HG03442 (cell line): ENCODE measurements at regions not wholly inside any gene's neighbourhood (a gene's known extent, or its start where the extent isn't known, plus 50 kb on each side); places are given as distances from the start of the nearest gene placed in this dataset.

Source experiments
- ATAC-seq: cut with Tn5 transposase; IDR thresholded peaks from one replicate; pipeline ENCODE4 v1.9.1; 2021; ENCODE audit warnings: mild to moderate bottlenecking, moderate library complexity; ENCODE audit not compliant: unreplicated experiment

DNA sequence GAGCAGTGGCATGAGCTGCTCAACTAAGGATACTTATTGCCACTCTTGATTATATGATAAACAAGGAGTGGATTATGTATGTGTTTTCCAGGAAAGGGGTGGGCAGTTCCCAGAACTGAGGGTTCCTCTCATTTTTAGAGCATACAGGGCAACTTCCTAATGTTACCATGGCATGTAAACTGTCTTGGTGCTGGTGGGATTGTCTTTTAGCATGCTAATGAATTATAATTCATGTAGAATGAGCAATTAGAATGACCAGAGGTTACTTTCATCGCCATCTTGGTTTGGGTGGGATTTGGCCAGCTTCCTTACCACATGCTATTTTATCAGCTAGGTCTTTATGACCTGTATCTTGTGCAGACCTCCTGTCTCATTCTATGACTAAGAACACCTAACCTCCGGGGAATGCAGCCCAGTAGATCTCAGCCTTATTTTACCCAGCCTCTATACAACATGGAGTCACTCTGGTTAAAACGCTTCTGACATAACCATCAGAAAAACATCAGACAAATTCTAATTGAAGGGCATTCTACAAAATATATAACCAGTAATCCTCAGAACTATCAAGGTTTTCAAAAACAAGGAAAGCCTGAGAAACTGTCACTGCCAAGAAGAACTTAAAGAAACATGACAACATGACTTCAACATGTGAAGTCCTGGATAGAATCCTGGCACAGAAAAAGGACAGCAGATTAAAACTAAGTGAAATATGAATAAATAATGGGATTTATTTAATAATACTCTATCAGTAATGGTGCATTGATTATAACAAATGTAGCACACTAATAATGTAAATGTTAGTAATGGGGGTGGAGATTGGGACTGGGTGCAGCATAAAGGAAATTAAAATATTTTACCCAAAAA is 365.0 kb downstream of the SEMA3D start:
- no peak for ATAC-seq

DNA sequence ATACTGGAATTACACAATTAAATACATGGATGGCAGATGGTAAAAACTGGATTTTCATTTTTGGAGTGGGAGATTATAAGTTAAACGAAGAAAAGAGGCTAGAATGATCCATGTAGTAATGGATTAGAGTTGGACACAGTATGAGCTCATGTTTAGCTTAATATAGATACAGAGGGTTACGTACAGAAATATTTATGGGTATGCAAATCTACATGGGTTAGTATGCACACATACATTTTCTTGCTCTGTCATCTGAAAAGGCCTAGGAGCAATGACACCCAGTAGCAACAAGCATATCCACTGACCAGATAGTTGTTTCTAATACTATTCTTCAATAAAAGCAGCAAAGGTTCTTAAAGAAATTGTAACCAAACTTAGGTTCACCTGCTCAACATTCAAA is 366.4 kb downstream of the SEMA3D start:
- no peak for ATAC-seq

DNA sequence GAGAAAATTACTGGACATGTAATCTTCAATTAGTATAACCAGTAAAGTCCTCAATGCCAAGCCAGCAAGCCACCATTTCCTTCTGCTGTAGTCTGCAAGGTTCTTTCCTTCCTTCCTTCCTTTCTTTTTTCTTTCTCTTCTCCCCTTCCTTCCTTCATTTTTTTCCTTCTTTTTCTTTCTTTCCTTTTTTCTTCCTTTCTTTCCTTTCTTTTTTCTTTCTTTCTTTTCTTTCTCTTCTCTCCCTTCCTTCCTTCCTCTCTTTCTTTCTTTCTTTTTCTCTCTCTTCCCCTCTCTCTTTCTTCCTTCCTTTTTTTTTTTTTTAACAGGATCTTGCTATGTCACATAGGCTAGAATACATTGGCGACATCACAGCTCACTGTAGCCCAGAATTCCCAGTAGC is 369.8 kb downstream of the SEMA3D start:
- ATAC-seq: no peak

DNA sequence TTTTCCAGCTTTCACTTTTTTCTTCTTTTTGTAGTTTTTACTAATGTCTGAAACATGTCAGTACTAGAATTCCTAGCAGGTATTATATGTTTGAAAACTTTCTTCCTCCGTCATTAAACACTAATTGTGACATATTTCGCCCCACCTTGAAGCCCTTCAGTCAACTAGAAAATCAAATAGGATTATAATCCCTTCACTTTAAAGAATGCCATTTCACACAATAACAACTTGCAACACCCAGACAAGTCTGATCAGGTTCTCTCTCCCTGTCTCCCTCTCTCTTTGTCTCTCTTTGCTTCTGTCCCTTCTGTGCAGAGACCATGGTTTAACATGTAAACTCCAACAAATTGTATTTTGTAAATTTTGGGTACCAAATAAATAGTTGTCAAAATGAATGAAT is 373.5 kb downstream of the SEMA3D start:
- ATAC-seq: no peak

GRCh38 chr7:84812021-84812420 is 374.8 kb downstream of the SEMA3D start:
- no peak for ATAC-seq

GRCh38 chr7:84811362-84811761 is 375.5 kb downstream of the SEMA3D start:
- no peak for ATAC-seq

DNA sequence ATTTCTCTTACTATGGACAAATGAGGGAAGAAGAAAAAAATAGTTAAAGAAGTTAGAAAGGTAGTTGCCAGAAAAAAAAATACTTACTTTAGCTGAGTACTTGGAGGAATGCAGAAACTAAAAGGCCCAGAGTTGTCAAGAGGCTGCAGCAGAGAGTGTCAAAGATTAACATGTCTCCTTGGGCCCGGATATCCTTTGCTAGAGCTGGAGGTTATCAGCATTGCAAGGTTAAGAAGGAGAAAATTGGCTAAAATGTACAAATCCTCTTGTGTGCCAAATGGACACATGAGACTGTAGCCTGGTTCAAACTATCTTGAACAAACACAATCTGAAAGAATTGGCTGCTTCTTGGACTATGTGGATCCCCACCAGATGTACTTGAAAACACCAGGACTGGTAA is 377.0 kb downstream of the SEMA3D start:
- no peak for ATAC-seq

DNA sequence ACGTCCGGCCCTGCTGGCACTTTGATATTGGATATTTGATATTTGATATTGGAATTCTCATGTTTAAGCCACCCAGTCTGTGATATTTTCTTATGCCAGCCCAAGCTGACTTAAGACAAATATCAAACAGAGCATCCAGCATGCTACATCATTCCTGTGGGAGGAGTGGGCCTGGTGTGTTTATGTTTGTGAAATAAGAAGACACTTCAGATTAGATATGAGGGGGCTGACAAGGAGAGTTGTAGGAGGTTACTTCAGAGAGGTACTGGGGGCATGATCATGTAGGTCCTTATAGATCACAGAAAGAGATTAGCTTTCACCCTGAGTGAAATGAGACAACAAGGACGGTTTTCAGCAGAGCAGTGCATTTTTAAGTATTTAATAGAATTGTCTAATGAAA is 382.9 kb downstream of the SEMA3D start:
- no peak for ATAC-seq

- no peak for ATAC-seq
Observed at GRCh38 chr7:84801396-84801795, 385.5 kb downstream of the SEMA3D start.

DNA sequence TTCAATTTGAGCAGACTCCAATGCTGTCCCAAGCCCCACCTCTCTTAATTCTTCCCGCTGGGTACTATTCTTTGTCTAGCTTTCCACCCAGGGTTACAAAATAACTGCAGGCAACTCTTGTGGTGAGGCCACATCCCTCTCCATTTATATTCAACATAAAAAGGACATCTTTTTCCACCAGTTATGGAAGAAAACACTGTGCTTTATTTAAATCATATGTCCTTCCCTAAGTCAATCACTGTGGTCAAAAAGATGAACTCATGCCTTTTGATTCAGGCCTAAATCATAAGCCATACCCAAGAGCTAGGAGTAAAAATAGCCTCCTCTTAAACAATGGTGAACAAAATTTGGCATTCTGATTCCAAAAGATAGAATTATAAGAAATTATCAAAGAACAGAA is 386.0 kb downstream of the SEMA3D start:
- no peak for ATAC-seq

- ATAC-seq: no peak
Observed at GRCh38 chr7:84799106-84799505, 387.8 kb downstream of the SEMA3D start.

DNA sequence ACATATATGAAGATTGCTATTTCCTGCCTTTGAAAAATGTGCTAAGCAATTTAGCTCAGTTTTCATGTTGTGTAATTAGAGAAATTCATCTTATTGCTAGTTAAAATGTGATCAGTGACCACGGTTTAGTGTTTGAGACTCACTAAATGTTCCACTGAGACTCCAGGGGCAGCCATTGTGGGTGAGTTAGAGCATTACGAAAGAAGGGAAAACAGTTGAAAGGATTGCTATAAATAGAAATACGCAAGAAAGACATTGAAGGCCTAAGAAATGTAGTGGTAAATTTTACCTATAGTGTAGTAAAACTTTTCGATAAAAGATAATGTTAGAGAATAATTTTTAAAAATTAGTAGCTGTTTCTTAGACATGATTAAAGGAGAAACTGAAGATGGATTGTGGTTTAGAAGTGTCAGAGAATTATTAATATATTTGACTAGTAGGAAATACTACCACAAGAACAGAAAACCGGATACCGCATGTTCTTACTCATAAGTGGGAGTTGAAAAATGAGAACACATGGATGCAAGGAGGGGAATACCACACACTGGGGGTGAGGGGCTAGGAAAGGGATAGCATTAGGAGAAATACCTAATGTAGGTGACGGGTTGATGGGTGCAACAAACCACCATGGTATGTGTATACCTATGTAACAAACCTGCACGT is 394.5 kb downstream of the SEMA3D start:
- ATAC-seq: no peak

GRCh38 chr7:84790882-84791281 is 396.0 kb downstream of the SEMA3D start:
- ATAC-seq: no peak

GRCh38 chr7:84786073-84786472 is 400.8 kb downstream of the SEMA3D start:
- ATAC-seq: no peak

DNA sequence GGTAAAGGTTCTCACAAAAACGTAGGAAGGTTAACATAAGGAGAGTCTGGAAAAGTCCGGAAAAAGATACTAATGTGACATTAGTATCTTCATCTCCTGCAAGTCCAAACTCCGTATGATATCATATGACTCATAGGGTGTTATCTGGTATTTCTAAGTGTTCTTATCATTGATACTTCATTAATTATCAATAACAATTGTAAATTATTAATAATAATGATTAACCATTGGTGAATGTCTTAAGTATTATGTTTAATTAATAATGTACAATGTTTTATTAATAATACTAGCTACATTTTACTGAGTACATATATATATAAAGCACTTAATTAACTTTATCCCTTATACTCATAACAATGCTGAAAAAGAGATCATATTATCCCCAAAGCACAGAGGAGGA is 402.4 kb downstream of the SEMA3D start:
- no peak for ATAC-seq

DNA sequence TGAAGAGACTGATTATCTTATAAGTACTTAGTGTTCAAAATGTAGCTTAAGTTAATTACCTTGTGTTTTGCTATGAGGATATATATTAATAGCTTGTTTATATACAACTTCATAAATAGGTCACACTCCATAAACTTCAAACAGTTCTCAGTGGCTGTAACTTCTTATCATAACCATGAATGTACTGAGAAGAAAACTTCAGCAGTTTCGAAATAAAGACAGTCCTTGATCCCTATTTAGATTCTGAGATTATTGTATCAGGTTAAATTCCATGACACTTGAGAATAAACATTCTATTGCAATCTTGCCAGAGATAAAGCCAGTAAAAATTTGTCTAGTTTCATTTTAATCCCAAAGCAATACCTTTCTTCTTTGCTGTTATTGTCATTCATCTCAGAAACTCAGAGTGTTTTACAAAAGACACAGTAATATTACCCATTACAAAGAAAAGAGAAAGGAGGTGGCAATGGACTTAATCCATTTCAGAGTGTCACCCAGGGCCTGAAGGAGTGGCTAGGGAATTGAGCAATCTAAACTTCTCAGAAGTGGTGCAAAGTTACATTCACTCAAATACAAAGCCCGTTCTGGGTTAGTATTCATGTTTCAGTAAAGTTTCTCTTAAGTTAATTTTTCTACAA is 403.6 kb downstream of the SEMA3D start:
- ATAC-seq: no peak

DNA sequence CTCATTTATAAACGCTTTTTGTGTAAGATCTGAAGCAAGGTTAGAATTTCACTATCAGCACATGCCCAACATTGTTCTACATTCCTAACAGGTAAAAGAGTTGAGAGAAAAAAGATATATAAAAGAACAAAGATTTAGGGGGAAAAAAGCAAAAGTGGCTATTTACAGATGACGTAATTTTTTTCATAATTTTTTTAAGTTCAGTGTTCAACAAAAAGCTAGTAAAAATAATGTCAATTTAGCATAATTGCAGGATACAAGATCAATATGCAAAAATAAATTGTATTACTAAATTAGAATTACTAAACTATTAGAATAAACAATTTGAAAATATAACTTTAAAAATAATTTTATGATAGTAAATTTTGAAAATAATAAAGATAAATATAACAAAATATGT is 405.0 kb downstream of the SEMA3D start:
- no peak for ATAC-seq

GRCh38 chr7:84780158-84781124 is 406.4 kb downstream of the SEMA3D start:
- ATAC-seq: no peak

DNA sequence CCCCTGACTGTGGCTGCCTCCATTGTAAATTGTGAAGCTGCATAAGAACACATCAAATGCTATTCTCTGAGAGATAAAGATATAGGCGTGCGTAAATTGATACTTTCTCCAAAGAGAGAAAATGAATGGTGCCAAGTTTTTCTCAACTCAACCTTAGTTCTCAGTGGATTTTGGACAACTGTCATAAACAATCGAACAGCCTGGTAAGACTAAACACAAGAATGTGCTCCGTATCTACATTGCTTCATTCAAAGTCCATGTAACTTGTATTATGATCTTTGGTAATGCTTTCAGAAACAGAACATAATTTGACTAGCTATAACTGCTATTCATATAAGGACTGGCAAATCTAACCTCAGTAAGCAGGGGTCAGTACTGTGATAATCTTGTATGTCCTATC is 429.1 kb downstream of the SEMA3D start:
- ATAC-seq: no peak

GRCh38 chr7:84746353-84746752 is 440.5 kb downstream of the SEMA3D start:
- ATAC-seq: no peak

- no peak for ATAC-seq
Observed at GRCh38 chr7:84744385-84744784, 442.5 kb downstream of the SEMA3D start.
